ENCODE measurements at regions not wholly inside any gene's neighbourhood (a gene's known extent, or its start where the extent isn't known, plus 50 kb on each side); places are given as distances from the start of the nearest gene placed in this dataset.

DNA sequence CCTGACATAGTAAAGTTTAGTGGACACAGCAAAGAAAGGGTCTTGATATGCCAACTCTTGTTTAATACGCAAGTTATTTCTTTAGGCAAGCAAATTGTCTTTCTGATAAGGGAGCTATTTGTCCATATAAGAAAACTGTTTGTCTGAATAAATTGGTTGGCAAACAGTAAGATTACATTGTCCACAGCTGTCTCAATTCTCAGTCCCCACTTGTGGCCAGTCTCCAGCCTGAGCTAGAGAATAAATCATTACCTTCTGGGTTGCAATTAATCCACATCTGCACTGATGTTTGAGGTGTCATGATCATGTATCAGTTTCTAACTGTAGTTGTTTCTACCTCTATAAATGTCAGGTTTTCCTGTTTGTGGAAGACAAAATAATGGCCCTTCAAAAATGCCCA lies 60.0 kb upstream of the TNR start:
- no peak for TF ChIP-seq POLR2A (IDR thresholded peaks at IDR 0.05; ENCODE audit: low read depth, low read length)
- TF ChIP-seq POLR2AphosphoS5 (IDR thresholded peaks at IDR 0.05; ENCODE audit: low read depth, low read length) = no peak
- TF ChIP-seq TAF1 (IDR thresholded peaks at IDR 0.05; ENCODE audit: low read depth, low read length) = no peak
- TF ChIP-seq POU2F2 (IDR thresholded peaks at IDR 0.05; ENCODE audit: low read depth, low read length) = no peak
